CD8-positive, alpha-beta memory T cell (primary cell): ENCODE measurements at regions not wholly inside any gene's neighbourhood (a gene's known extent, or its start where the extent isn't known, plus 50 kb on each side); places are given as distances from the start of the nearest gene placed in this dataset.

ENCODE experiments used
- CTCF ChIA-PET: fragments of 350-600 bp; sonication (Branson Sonifier 250); formaldehyde crosslinking; loops from one replicate; lab custom pipeline; 2021; ENCODE audit warnings: antibody characterized with exemption; lab: Charles Lee
- POLR2A ChIA-PET: fragments of 350-600 bp; sonication (Branson Sonifier 250); formaldehyde crosslinking; loops from one replicate; lab custom pipeline; 2021; ENCODE audit warnings: antibody characterized with exemption; lab: Charles Lee
- DNase-seq, 5 donors: peaks; one replicate each; pipeline versions ENCODE4 v3.0.0 to v3.0.0-alpha.2; 2020 to 2022; ENCODE audit warnings: mixed read lengths in 1 of 5
- H3K27ac ChIP-seq: one replicate; pipeline ENCODE4 v1.7.0; 2013; ENCODE audit warnings: low read depth, mild to moderate bottlenecking, low read length, moderate library complexity
- H3K27me3 ChIP-seq: 2 replicates; pipeline ENCODE4 v1.7.0; 2013; ENCODE audit warnings: low read length, mild to moderate bottlenecking; ENCODE audit not compliant: insufficient read depth, poor library complexity, severe bottlenecking
- H3K36me3 ChIP-seq: 2 replicates; pipeline ENCODE4 v1.7.0; 2013; ENCODE audit warnings: mild to moderate bottlenecking, low read length, moderate library complexity; ENCODE audit not compliant: insufficient read depth
- H3K4me1 ChIP-seq: 2 replicates; pipeline ENCODE4 v1.7.0; 2013; ENCODE audit warnings: mild to moderate bottlenecking, low read length, moderate library complexity; ENCODE audit not compliant: insufficient read depth
- H3K4me3 ChIP-seq: 2 replicates; pipeline ENCODE4 v1.7.0; 2013; ENCODE audit warnings: mild to moderate bottlenecking, low read length
- H3K9me3 ChIP-seq: 2 replicates; pipeline ENCODE4 v1.7.0; 2013; ENCODE audit warnings: mild to moderate bottlenecking, low read length
- H3K27ac Mint-ChIP-seq, 8 donors: one replicate each; pipeline ENCODE4 v1.8.0; 2020 to 2021; ENCODE audit warnings: mixed read lengths in 8 of 8, mild to moderate bottlenecking in 6 of 8, inconsistent platforms in 3 of 8, moderate library complexity in 3 of 8
- H3K27me3 Mint-ChIP-seq, 2 donors: one replicate each; pipeline ENCODE4 v1.8.0; 2020 to 2021; ENCODE audit warnings: mixed read lengths in 2 of 2, mild to moderate bottlenecking in 1 of 2, moderate library complexity in 1 of 2
- H3K36me3 Mint-ChIP-seq, 3 donors: one replicate each; pipeline ENCODE4 v1.8.0; 2020 to 2021; ENCODE audit warnings: mixed read lengths in 3 of 3, inconsistent platforms in 1 of 3, mild to moderate bottlenecking in 1 of 3
- H3K4me1 Mint-ChIP-seq, 3 donors: one replicate each; pipeline ENCODE4 v1.8.0; 2020 to 2021; ENCODE audit warnings: mixed read lengths in 3 of 3, inconsistent platforms in 1 of 3, mild to moderate bottlenecking in 1 of 3
- H3K4me3 Mint-ChIP-seq, 7 donors: one replicate each; pipeline ENCODE4 v1.8.0; 2020 to 2021; ENCODE audit warnings: mixed read lengths in 7 of 7, mild to moderate bottlenecking in 6 of 7, moderate library complexity in 4 of 7, inconsistent platforms in 2 of 7
- H3K9me3 Mint-ChIP-seq, 5 donors: one replicate each; pipeline ENCODE4 v1.8.0; 2020 to 2022; ENCODE audit warnings: mixed read lengths in 5 of 5, mild to moderate bottlenecking in 3 of 5, moderate library complexity in 2 of 5, inconsistent platforms in 1 of 5

- Histone ChIP-seq H3K27me3 (no peaks in the 10 kb centered on the region), H3K27ac (no peak overlapping the region), H3K9me3 (no peaks in the 10 kb centered on the region), H3K4me3 (no peak overlapping the region), H3K4me1 (no peaks in the 10 kb centered on the region), H3K36me3 (no peaks in the 10 kb centered on the region)
- DNase-seq, result no peak
- H3K36me3 Mint-ChIP-seq, result no peaks in the 10 kb centered on the region
- peaks cover 8 to 11% of the 10 kb centered on the region in 2 donors for H3K27me3 Mint-ChIP-seq
- H3K4me1 Mint-ChIP-seq, result no peaks in the 10 kb centered on the region
- no peak overlapping the region for H3K27ac Mint-ChIP-seq
- H3K4me3 Mint-ChIP-seq, result no peak overlapping the region
- POLR2A ChIA-PET, result no interaction called here
- CTCF ChIA-PET, result no interaction called here
- peaks cover 0 to 5% (median 3%) of the 10 kb centered on the region in 5 donors for H3K9me3 Mint-ChIP-seq
These were observed 318.0 kb upstream of the PUM3 start for GRCh38 chr9:3161912-3162311.

GRCh38 chr9:3157011-3157410 is 313.1 kb upstream of the PUM3 start:
- Histone ChIP-seq H3K27me3 (no peaks in the 10 kb centered on the region), H3K4me3 (no peak overlapping the region), H3K36me3 (no peaks in the 10 kb centered on the region), H3K4me1 (no peaks in the 10 kb centered on the region), H3K27ac (no peak overlapping the region), H3K9me3 (no peaks in the 10 kb centered on the region)
- Mint-ChIP-seq H3K4me3 (no peak overlapping the region), H3K36me3 (no peaks in the 10 kb centered on the region), H3K27me3 (peaks cover 3 to 13% of the 10 kb centered on the region in 2 donors), H3K27ac (no peak overlapping the region), H3K4me1 (no peaks in the 10 kb centered on the region), H3K9me3 (peaks cover 0 to 7% (median 2%) of the 10 kb centered on the region in 5 donors)
- CTCF ChIA-PET, result no interaction called here
- POLR2A ChIA-PET, result no interaction called here
- DNase-seq, result no peak

- Histone ChIP-seq H3K4me3 (no peak overlapping the region), H3K27ac (no peak overlapping the region), H3K36me3 (no peaks in the 10 kb centered on the region), H3K4me1 (no peaks in the 10 kb centered on the region), H3K9me3 (no peaks in the 10 kb centered on the region), H3K27me3 (no peaks in the 10 kb centered on the region)
- peaks cover 0 to 3% (median 2%) of the 10 kb centered on the region in 5 donors for H3K9me3 Mint-ChIP-seq
- no peaks in the 10 kb centered on the region for H3K4me1 Mint-ChIP-seq
- no peak overlapping the region for H3K27ac Mint-ChIP-seq
- H3K4me3 Mint-ChIP-seq, result no peak overlapping the region
- no peaks in the 10 kb centered on the region for H3K36me3 Mint-ChIP-seq
- ChIA-PET POLR2A (no interaction called here), CTCF (no interaction called here)
- peaks cover 2 to 6% of the 10 kb centered on the region in 2 donors for H3K27me3 Mint-ChIP-seq
- no peak for DNase-seq
These were observed 308.0 kb upstream of the PUM3 start for GRCh38 chr9:3151672-3152576.

GRCh38 chr9:3150074-3150473 is 306.2 kb upstream of the PUM3 start:
- ChIA-PET POLR2A (no interaction called here), CTCF (no interaction called here)
- Mint-ChIP-seq H3K4me1 (no peaks in the 10 kb centered on the region), H3K9me3 (peaks cover 0 to 6% (median 0%) of the 10 kb centered on the region in 5 donors), H3K27me3 (peaks cover 0 to 3% of the 10 kb centered on the region in 2 donors), H3K27ac (no peak overlapping the region), H3K4me3 (no peak overlapping the region), H3K36me3 (no peaks in the 10 kb centered on the region)
- H3K9me3 ChIP-seq, result no peaks in the 10 kb centered on the region
- no peaks in the 10 kb centered on the region for H3K4me1 ChIP-seq
- no peak overlapping the region for H3K27ac ChIP-seq
- H3K36me3 ChIP-seq, result no peaks in the 10 kb centered on the region
- DNase-seq, result no peak
- H3K27me3 ChIP-seq, result no peaks in the 10 kb centered on the region
- no peak overlapping the region for H3K4me3 ChIP-seq

GRCh38 chr9:3138231-3139229 is 294.6 kb upstream of the PUM3 start:
- Mint-ChIP-seq H3K27ac (no peak overlapping the region), H3K4me1 (no peaks in the 10 kb centered on the region), H3K36me3 (no peaks in the 10 kb centered on the region), H3K9me3 (peaks cover 0 to 8% (median 3%) of the 10 kb centered on the region in 5 donors), H3K4me3 (no peak overlapping the region), H3K27me3 (peaks cover 3 to 12% of the 10 kb centered on the region in 2 donors)
- ChIA-PET CTCF (no interaction called here), POLR2A (no interaction called here)
- H3K27me3 ChIP-seq, result no peaks in the 10 kb centered on the region
- H3K9me3 ChIP-seq, result no peaks in the 10 kb centered on the region
- no peaks in the 10 kb centered on the region for H3K36me3 ChIP-seq
- H3K4me1 ChIP-seq, result no peaks in the 10 kb centered on the region
- DNase-seq, result no peak
- H3K27ac ChIP-seq, result no peak overlapping the region
- no peak overlapping the region for H3K4me3 ChIP-seq

GRCh38 chr9:3137347-3137695 is 293.4 kb upstream of the PUM3 start:
- ChIA-PET CTCF (no interaction called here), POLR2A (no interaction called here)
- no peak overlapping the region for H3K27ac ChIP-seq
- H3K36me3 Mint-ChIP-seq, result no peaks in the 10 kb centered on the region
- no peak for DNase-seq
- peaks cover 3 to 12% of the 10 kb centered on the region in 2 donors for H3K27me3 Mint-ChIP-seq
- H3K4me3 Mint-ChIP-seq, result no peak overlapping the region
- no peaks in the 10 kb centered on the region for H3K4me1 Mint-ChIP-seq
- no peaks in the 10 kb centered on the region for H3K4me1 ChIP-seq
- H3K4me3 ChIP-seq, result no peak overlapping the region
- no peak overlapping the region for H3K27ac Mint-ChIP-seq
- no peaks in the 10 kb centered on the region for H3K27me3 ChIP-seq
- peaks cover 0 to under 1% (median 0%) of the 10 kb centered on the region in 5 donors for H3K9me3 Mint-ChIP-seq
- no peaks in the 10 kb centered on the region for H3K9me3 ChIP-seq
- H3K36me3 ChIP-seq, result no peaks in the 10 kb centered on the region

GRCh38 chr9:3136686-3137346 is 292.9 kb upstream of the PUM3 start:
- H3K27ac ChIP-seq, result no peak overlapping the region
- ChIA-PET POLR2A (no interaction called here), CTCF (no interaction called here)
- H3K4me3 ChIP-seq, result no peak overlapping the region
- Mint-ChIP-seq H3K27ac (no peak overlapping the region), H3K27me3 (peaks cover 3 to 12% of the 10 kb centered on the region in 2 donors), H3K4me1 (no peaks in the 10 kb centered on the region), H3K4me3 (no peak overlapping the region), H3K9me3 (peaks cover 0 to 5% (median 0%) of the 10 kb centered on the region in 5 donors), H3K36me3 (no peaks in the 10 kb centered on the region)
- H3K36me3 ChIP-seq, result no peaks in the 10 kb centered on the region
- no peaks in the 10 kb centered on the region for H3K4me1 ChIP-seq
- H3K27me3 ChIP-seq, result no peaks in the 10 kb centered on the region
- no peaks in the 10 kb centered on the region for H3K9me3 ChIP-seq
- no peak for DNase-seq
